Stimulated activated CD8-positive, alpha-beta memory T cell treated with anti-CD3 and anti-CD28 coated beads, Interleukin-4, amount 100 ng/mL, for 48 hours (primary cell): ENCODE measurements at regions not wholly inside any gene's neighbourhood (a gene's known extent, or its start where the extent isn't known, plus 50 kb on each side); places are given as distances from the start of the nearest gene placed in this dataset.

ENCODE experiments used
- DNase-seq: peaks from one replicate; pipeline ENCODE4 v3.0.0-alpha.2; 2020

GRCh38 chr4:127143460-127144195 lies 489.1 kb upstream of the INTU start:
- no peak for DNase-seq

GRCh38 chr4:127145006-127145540 lies 487.7 kb upstream of the INTU start:
- no peak for DNase-seq

DNA sequence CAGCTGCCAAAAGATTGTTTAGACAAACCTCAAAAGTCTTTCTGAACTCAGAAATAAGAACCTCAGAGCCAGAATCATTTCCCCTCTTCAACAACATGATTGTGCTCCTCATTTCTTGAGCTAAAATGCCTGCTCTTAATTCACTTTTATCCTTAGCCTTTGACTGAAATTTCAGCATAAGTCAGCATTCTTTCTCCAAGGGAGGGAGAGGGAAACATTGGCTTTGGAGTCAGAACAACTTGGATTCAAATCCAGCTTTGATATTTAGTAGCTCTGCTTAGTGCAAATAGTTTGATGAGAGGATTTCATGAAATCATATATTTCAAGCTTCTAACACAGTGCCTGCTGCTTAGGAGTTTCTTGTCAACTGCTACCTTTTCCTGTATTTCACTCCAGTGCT lies 484.6 kb upstream of the INTU start:
- DNase-seq = no peak

DNA sequence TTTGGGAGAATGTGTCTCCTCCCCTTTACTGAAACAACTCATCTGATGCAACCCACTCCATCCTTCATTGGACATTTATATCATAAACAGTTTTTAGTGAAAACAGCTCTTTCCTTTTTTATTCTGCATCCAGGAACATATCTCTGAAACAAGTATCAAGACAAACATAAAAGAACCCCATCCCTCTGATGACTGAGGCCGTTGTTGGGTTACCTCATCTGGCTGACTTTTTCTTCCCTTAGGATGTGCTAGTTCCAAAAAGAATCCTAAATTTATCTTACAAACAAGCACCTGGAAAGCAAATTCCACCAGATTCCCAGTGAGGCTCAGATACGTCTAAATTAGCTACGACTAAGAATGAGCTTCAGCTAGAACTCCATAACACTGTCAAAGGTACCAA lies 483.7 kb upstream of the INTU start:
- DNase-seq = no peak

DNA sequence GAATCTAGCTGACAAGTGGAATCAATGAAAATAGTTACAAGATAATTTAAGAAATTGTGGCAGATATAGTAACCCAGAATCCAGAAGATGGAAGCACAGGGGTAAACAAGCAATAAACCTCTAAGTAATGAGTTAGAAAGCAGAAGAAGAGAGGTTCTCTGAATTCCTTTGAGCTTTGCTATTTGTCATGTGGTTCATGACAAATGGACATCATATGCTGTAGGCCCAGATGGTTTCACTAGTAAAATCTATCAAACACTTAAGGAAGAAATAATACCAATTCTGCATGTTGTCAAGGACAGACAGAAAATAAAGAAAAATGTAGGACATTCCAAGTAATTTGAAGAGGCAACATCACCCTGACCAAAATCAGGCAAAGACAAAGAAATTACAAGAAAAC lies 480.8 kb upstream of the INTU start:
- no peak for DNase-seq

- DNase-seq = no peak
These were observed 477.6 kb upstream of the INTU start for GRCh38 chr4:127155116-127155515.

- no peak for DNase-seq
These were observed 477.2 kb upstream of the INTU start for GRCh38 chr4:127155555-127155954.

- no peak for DNase-seq
These were observed 470.0 kb upstream of the INTU start for GRCh38 chr4:127162741-127163140.

- no peak for DNase-seq
These were observed 466.8 kb upstream of the INTU start for GRCh38 chr4:127165971-127166370.

GRCh38 chr4:127174201-127174600 lies 458.6 kb upstream of the INTU start:
- DNase-seq = no peak

- no peak for DNase-seq
These were observed 458.1 kb upstream of the INTU start for GRCh38 chr4:127174616-127175015.

DNA sequence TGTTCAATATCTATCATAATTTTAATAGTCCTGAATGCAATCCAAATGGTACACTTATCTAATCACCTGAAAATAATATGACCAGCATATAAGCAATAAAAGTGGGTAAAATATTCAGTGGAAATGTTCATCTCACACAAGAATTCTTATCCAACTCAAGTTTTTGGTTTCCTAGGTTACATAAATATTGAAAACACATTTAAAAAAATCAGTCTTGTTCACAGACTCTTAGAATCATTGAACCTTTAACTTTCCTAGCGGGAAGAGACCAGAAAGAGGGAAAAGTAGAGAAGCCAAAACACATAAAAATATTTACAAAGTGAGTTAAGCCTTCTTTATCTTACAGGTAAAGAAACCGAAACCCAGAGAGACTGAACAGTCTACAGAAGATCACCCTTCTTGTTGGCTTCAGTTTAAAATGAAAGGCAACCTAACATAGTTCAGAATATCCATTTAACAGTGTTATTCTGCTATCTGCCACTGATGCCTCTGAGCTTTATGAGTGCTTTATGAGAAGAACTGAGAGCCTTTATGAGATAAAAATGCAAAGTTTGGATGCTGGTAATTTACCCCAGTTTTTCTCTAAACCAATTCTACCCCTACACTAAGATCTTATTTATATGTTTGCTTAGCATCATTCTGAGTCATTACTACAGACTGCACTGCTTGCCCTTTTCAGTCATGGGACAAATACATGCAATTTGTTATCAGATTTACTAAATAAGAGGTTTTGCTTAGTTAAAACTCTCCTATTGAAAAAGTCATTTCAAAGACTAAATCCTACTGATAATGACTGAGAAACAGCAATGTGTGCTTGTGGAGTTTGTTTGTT lies 453.3 kb upstream of the INTU start:
- no peak for DNase-seq

DNA sequence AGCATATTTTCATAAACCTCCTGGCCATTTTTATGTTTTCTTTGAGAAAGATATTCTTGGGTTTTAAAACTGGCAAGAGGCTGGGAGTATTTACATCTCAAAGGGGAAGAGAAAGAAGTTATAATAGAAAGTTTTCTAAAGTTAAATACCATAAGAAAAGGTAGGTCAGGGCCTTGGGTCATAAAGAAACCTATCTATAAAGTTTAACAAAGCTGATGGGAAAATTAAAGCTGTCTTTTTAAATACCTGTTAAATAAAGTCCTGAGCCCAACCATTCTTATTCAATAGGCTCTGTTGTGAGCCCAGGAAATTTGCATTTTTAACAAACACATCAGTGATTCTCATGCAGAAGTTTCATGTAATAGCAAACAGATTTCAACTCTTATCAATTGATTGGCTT lies 451.8 kb upstream of the INTU start:
- no peak for DNase-seq

DNA sequence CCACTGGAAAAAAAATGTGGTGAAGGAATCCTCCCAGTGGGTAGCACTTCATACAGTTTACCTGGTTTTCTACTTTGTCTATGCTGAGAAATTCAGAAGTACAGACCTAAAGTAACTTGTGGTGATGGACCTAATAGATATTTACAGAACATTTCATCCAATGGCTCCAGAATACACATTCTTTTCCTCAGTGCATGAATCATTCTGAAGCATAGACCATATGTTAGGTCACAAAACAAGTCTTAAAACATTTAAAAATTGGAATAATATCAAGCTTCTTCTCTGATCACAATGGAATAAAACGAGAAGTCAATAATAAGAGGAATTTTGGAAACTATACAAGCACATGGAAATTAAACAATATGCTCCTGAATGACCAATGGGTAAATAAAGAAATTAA lies 450.1 kb upstream of the INTU start:
- DNase-seq = no peak

DNA sequence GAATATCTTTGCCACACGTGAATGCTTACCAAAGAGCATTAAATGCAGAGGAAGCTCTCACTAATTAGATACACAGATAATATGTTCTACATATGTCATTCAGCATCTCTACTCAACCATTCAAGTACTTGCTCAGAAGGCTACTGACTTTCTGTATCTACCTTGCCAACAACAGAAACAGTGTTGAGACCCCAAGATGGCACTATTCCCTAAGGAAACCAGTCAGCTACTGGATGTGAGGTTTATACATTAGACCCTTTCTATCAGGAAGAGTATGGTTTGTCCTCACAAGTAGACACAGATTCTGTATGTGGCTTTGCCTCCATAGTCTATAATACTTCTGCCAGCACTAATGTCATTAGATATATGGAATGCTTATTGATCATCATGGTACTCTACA lies 443.9 kb upstream of the INTU start:
- no peak for DNase-seq

- DNase-seq = no peak
These were observed 438.5 kb upstream of the INTU start for GRCh38 chr4:127194281-127194680.

- no peak for DNase-seq
These were observed 436.0 kb upstream of the INTU start for GRCh38 chr4:127196655-127197352.

- DNase-seq = no peak
These were observed 429.1 kb upstream of the INTU start for GRCh38 chr4:127203562-127204200.

DNA sequence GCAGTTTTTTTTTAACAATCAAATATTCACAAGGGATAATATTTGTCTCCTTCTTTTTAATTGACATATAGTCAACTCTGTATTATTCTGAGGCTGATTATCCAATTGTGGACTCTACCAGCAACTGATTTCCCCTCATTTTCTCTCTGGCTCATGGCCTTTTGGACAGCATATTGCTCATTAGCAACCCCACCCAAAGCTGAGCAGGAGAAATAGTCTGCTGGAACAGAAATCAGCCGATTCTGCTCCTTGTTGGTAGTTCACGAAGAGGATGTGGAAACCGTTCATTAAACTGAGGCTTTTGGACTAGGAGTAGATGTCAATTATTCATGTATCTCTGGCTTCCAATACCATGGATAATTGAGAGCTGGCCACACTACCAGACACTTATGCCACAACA lies 428.4 kb upstream of the INTU start:
- no peak for DNase-seq

GRCh38 chr4:127209580-127210095 lies 423.1 kb upstream of the INTU start:
- DNase-seq = no peak

DNA sequence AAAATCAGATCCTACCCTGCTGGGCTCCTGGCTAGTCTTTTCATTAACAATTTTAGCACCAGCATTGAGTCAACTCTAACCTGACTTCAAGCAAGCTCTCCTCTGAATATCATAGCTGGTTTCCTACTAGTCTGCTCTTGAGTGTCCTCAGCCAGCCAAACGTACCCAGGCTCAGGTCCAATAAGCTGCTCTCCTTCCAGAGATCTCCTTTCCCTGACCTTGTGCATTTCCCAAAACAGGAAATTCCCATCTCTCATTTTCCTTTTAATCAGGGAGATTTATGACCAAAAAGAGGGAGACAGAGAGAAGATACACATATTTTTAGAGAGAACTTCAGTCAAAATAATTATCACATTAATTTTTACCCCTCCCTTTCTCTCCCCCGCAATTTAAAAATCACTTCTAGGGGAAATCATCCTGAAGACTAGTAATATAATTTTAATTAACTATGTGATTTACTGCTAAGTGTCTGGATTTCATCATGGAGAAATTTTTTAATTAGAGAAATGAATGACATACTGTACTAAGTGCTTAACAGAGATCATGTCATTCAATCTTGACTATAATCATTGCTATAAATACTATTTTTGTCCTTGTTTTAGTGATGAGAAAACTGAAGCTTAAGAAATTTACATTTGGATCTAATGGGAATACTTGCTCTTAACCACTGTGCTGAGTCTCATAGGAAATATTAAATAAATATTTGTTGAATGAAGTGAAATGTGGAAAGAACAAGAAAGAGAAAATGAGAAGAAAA lies 421.7 kb upstream of the INTU start:
- DNase-seq = no peak
